Activated T-helper 1 cell treated with anti-CD3 and anti-CD28 coated beads, Interleukin-12 subunit alpha, Interleukin-12 subunit beta, Interleukin-2, Interleukin-4 antibody, amounts not matched to agents 30 ng/mL and 10 ng/mL and 1 ng/mL, durations not matched to agents 14 hours and 24 hours and 36 hours (primary cell): ENCODE measurements at regions not wholly inside any gene's neighbourhood (a gene's known extent, or its start where the extent isn't known, plus 50 kb on each side); places are given as distances from the start of the nearest gene placed in this dataset.

Experiments used
- DNase-seq: peaks from one replicate; pipeline ENCODE4 v3.0.0; 2021; ENCODE audit warnings: low spot score
- H3K27ac Mint-ChIP-seq: one replicate; pipeline ENCODE4 v1.8.0; 2021; ENCODE audit warnings: mild to moderate bottlenecking, mixed read lengths
- H3K27me3 Mint-ChIP-seq: one replicate; pipeline ENCODE4 v1.8.0; 2022; ENCODE audit warnings: mild to moderate bottlenecking, moderate library complexity, mixed read lengths; ENCODE audit not compliant: insufficient read depth
- H3K36me3 Mint-ChIP-seq: one replicate; pipeline ENCODE4 v1.8.0; 2021; ENCODE audit warnings: low read depth, mixed read lengths
- H3K4me1 Mint-ChIP-seq: one replicate; pipeline ENCODE4 v1.8.0; 2021; ENCODE audit warnings: low read depth, mixed read lengths
- H3K4me3 Mint-ChIP-seq: one replicate; pipeline ENCODE4 v1.8.0; 2021; ENCODE audit warnings: mild to moderate bottlenecking, moderate library complexity, mixed read lengths
- H3K9me3 Mint-ChIP-seq: one replicate; pipeline ENCODE4 v1.8.0; 2021; ENCODE audit warnings: mixed read lengths
- intact Hi-C: fragments of 100-400 bp; cut with micrococcal nuclease; formaldehyde crosslinking; loops from one replicate; pipeline ENCODE4 v1.15.1; 2024

- H3K4me1 Mint-ChIP-seq: no peaks in the 10 kb centered on the region
- H3K9me3 Mint-ChIP-seq: no peaks in the 10 kb centered on the region
- no peak overlapping the region for H3K4me3 Mint-ChIP-seq
- no peak overlapping the region for H3K27ac Mint-ChIP-seq
- intact Hi-C loops: no loop called here
- H3K27me3 Mint-ChIP-seq: no peaks in the 10 kb centered on the region
- DNase-seq: no peak
- H3K36me3 Mint-ChIP-seq: no peaks in the 10 kb centered on the region
Observed at GRCh38 chr9:80410106-80410505, 838.3 kb downstream of the TLE4 start.

GRCh38 chr9:80407220-80407619 lies 835.5 kb downstream of the TLE4 start:
- no peaks in the 10 kb centered on the region for H3K4me1 Mint-ChIP-seq
- no peaks in the 10 kb centered on the region for H3K36me3 Mint-ChIP-seq
- intact Hi-C loops: no loop called here
- no peak overlapping the region for H3K4me3 Mint-ChIP-seq
- no peak for DNase-seq
- no peaks in the 10 kb centered on the region for H3K27me3 Mint-ChIP-seq
- peaks cover 5% of the 10 kb centered on the region for H3K9me3 Mint-ChIP-seq
- H3K27ac Mint-ChIP-seq: no peak overlapping the region

GRCh38 chr9:80401243-80401642 lies 829.5 kb downstream of the TLE4 start:
- Mint-ChIP-seq H3K4me3 (no peak overlapping the region), H3K27me3 (no peaks in the 10 kb centered on the region), H3K4me1 (no peaks in the 10 kb centered on the region), H3K36me3 (no peaks in the 10 kb centered on the region), H3K27ac (no peak overlapping the region), H3K9me3 (peaks cover 7% of the 10 kb centered on the region)
- no peak for DNase-seq
- intact Hi-C loops: no loop called here

- Mint-ChIP-seq H3K27me3 (no peaks in the 10 kb centered on the region), H3K4me3 (no peak overlapping the region)
Observed at GRCh38 chr9:80400624-80401230, 829.0 kb downstream of the TLE4 start.

GRCh38 chr9:80399606-80400005 lies 827.8 kb downstream of the TLE4 start:
- intact Hi-C loops: no loop called here
- DNase-seq: no peak
- Mint-ChIP-seq H3K27ac (no peak overlapping the region), H3K4me1 (no peaks in the 10 kb centered on the region), H3K9me3 (peaks cover 7% of the 10 kb centered on the region), H3K36me3 (no peaks in the 10 kb centered on the region), H3K4me3 (no peak overlapping the region), H3K27me3 (no peaks in the 10 kb centered on the region)

More at GRCh38 chr9:80400624-80401230, 829.0 kb downstream of the TLE4 start:
- intact Hi-C loops: no loop called here
- no peaks in the 10 kb centered on the region for H3K36me3 Mint-ChIP-seq
- no peak overlapping the region for H3K27ac Mint-ChIP-seq
- DNase-seq: no peak
- no peaks in the 10 kb centered on the region for H3K4me1 Mint-ChIP-seq
- peaks cover 7% of the 10 kb centered on the region for H3K9me3 Mint-ChIP-seq

GRCh38 chr9:80387828-80388227 lies 816.1 kb downstream of the TLE4 start:
- DNase-seq: no peak
- no peak overlapping the region for H3K27ac Mint-ChIP-seq
- no peaks in the 10 kb centered on the region for H3K36me3 Mint-ChIP-seq
- no peaks in the 10 kb centered on the region for H3K4me1 Mint-ChIP-seq
- intact Hi-C loops: no loop called here
- no peak overlapping the region for H3K4me3 Mint-ChIP-seq
- peaks cover 5% of the 10 kb centered on the region for H3K9me3 Mint-ChIP-seq
- no peaks in the 10 kb centered on the region for H3K27me3 Mint-ChIP-seq

- Mint-ChIP-seq H3K36me3 (no peaks in the 10 kb centered on the region), H3K27ac (no peak overlapping the region), H3K4me3 (no peak overlapping the region), H3K27me3 (no peaks in the 10 kb centered on the region), H3K4me1 (no peaks in the 10 kb centered on the region), H3K9me3 (no peaks in the 10 kb centered on the region)
- intact Hi-C loops: no loop called here
- DNase-seq: no peak
Observed at GRCh38 chr9:80385246-80385645, 813.5 kb downstream of the TLE4 start.

- Mint-ChIP-seq H3K27ac (no peak overlapping the region), H3K36me3 (no peaks in the 10 kb centered on the region), H3K9me3 (no peaks in the 10 kb centered on the region), H3K27me3 (no peaks in the 10 kb centered on the region), H3K4me1 (no peaks in the 10 kb centered on the region), H3K4me3 (no peak overlapping the region)
- DNase-seq: no peak
- intact Hi-C loops: no loop called here
Observed at GRCh38 chr9:80383331-80383730, 811.6 kb downstream of the TLE4 start.

- Mint-ChIP-seq H3K9me3 (no peaks in the 10 kb centered on the region), H3K27ac (no peak overlapping the region), H3K36me3 (no peaks in the 10 kb centered on the region), H3K4me1 (no peaks in the 10 kb centered on the region), H3K27me3 (no peaks in the 10 kb centered on the region), H3K4me3 (no peak overlapping the region)
- DNase-seq: no peak
- intact Hi-C loops: no loop called here
Observed at GRCh38 chr9:80382211-80382891, 810.6 kb downstream of the TLE4 start.

- no peak for DNase-seq
- no peaks in the 10 kb centered on the region for H3K4me1 Mint-ChIP-seq
- H3K36me3 Mint-ChIP-seq: no peaks in the 10 kb centered on the region
- no peaks in the 10 kb centered on the region for H3K9me3 Mint-ChIP-seq
- no peaks in the 10 kb centered on the region for H3K27me3 Mint-ChIP-seq
- no peak overlapping the region for H3K4me3 Mint-ChIP-seq
- intact Hi-C loops: no loop called here
- no peak overlapping the region for H3K27ac Mint-ChIP-seq
Observed at GRCh38 chr9:80380301-80380700, 808.5 kb downstream of the TLE4 start.

GRCh38 chr9:80378669-80379293 lies 807.0 kb downstream of the TLE4 start:
- DNase-seq: no peak
- intact Hi-C loops: no loop called here
- Mint-ChIP-seq H3K27me3 (no peaks in the 10 kb centered on the region), H3K27ac (no peak overlapping the region), H3K4me1 (no peaks in the 10 kb centered on the region), H3K36me3 (no peaks in the 10 kb centered on the region), H3K9me3 (no peaks in the 10 kb centered on the region), H3K4me3 (no peak overlapping the region)

- Mint-ChIP-seq H3K27ac (no peak overlapping the region), H3K4me3 (no peak overlapping the region), H3K4me1 (no peaks in the 10 kb centered on the region), H3K36me3 (no peaks in the 10 kb centered on the region), H3K27me3 (no peaks in the 10 kb centered on the region), H3K9me3 (no peaks in the 10 kb centered on the region)
- intact Hi-C loops: no loop called here
- DNase-seq: no peak
Observed at GRCh38 chr9:80376180-80376579, 804.4 kb downstream of the TLE4 start.

GRCh38 chr9:80375477-80375876 lies 803.7 kb downstream of the TLE4 start:
- intact Hi-C loops: no loop called here
- Mint-ChIP-seq H3K36me3 (no peaks in the 10 kb centered on the region), H3K4me3 (no peak overlapping the region), H3K27me3 (no peaks in the 10 kb centered on the region), H3K9me3 (no peaks in the 10 kb centered on the region), H3K4me1 (no peaks in the 10 kb centered on the region), H3K27ac (no peak overlapping the region)
- DNase-seq: no peak
